ENCODE measurements at regions not wholly inside any gene's neighbourhood (a gene's known extent, or its start where the extent isn't known, plus 50 kb on each side); places are given as distances from the start of the nearest gene placed in this dataset.

DNA sequence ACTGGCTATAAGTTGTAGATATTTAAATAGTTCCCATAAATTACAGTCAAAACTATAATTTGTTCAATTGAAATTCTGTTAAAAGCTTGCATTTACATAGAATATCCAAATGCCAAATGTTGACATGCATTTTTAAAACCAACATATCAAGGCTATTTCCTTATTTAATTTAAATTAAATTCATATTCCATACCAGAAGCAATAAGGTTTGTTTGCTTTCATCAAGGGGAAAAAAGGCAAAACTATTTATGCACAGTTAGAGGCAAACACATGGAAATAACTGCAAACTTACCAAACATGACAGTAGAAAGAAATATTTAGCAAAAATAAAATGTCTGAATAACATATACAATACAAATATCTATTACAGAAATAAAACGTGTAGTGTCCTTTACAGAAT lies 1581.2 kb upstream of the TENM4 start:
- TF ChIP-seq EGR1 (IDR thresholded peaks at IDR 0.05; ENCODE audit: low read depth in 2 of 2) (no peak), GABPA (IDR thresholded peaks at IDR 0.05 in 1 of 2, conservative IDR thresholded peaks at IDR 0.05 in 1 of 2) (no peak), RXRA (IDR thresholded peaks at IDR 0.05) (no peak), FOXA1 (IDR thresholded peaks at IDR 0.05) (no peak), YY1 (IDR thresholded peaks at IDR 0.05) (no peak), SP1 (IDR thresholded peaks at IDR 0.05) (no peak), RAD21 (IDR thresholded peaks at IDR 0.05) (no peak)
- TF ChIP-seq, protein P1, sequence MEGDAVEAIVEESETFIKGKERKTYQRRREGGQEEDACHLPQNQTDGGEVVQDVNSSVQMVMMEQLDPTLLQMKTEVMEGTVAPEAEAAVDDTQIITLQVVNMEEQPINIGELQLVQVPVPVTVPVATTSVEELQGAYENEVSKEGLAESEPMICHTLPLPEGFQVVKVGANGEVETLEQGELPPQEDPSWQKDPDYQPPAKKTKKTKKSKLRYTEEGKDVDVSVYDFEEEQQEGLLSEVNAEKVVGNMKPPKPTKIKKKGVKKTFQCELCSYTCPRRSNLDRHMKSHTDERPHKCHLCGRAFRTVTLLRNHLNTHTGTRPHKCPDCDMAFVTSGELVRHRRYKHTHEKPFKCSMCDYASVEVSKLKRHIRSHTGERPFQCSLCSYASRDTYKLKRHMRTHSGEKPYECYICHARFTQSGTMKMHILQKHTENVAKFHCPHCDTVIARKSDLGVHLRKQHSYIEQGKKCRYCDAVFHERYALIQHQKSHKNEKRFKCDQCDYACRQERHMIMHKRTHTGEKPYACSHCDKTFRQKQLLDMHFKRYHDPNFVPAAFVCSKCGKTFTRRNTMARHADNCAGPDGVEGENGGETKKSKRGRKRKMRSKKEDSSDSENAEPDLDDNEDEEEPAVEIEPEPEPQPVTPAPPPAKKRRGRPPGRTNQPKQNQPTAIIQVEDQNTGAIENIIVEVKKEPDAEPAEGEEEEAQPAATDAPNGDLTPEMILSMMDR (IDR thresholded peaks at IDR 0.05; ENCODE audit: low read depth, low read length, missing input control) = no peak
- TF ChIP-seq, protein P2, sequence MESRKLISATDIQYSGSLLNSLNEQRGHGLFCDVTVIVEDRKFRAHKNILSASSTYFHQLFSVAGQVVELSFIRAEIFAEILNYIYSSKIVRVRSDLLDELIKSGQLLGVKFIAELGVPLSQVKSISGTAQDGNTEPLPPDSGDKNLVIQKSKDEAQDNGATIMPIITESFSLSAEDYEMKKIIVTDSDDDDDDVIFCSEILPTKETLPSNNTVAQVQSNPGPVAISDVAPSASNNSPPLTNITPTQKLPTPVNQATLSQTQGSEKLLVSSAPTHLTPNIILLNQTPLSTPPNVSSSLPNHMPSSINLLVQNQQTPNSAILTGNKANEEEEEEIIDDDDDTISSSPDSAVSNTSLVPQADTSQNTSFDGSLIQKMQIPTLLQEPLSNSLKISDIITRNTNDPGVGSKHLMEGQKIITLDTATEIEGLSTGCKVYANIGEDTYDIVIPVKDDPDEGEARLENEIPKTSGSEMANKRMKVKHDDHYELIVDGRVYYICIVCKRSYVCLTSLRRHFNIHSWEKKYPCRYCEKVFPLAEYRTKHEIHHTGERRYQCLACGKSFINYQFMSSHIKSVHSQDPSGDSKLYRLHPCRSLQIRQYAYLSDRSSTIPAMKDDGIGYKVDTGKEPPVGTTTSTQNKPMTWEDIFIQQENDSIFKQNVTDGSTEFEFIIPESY (IDR thresholded peaks at IDR 0.05) = no peak
- TF ChIP-seq, protein P3, sequence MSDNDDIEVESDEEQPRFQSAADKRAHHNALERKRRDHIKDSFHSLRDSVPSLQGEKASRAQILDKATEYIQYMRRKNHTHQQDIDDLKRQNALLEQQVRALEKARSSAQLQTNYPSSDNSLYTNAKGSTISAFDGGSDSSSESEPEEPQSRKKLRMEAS (IDR thresholded peaks at IDR 0.05) = no peak
- TF ChIP-seq, protein P4, sequence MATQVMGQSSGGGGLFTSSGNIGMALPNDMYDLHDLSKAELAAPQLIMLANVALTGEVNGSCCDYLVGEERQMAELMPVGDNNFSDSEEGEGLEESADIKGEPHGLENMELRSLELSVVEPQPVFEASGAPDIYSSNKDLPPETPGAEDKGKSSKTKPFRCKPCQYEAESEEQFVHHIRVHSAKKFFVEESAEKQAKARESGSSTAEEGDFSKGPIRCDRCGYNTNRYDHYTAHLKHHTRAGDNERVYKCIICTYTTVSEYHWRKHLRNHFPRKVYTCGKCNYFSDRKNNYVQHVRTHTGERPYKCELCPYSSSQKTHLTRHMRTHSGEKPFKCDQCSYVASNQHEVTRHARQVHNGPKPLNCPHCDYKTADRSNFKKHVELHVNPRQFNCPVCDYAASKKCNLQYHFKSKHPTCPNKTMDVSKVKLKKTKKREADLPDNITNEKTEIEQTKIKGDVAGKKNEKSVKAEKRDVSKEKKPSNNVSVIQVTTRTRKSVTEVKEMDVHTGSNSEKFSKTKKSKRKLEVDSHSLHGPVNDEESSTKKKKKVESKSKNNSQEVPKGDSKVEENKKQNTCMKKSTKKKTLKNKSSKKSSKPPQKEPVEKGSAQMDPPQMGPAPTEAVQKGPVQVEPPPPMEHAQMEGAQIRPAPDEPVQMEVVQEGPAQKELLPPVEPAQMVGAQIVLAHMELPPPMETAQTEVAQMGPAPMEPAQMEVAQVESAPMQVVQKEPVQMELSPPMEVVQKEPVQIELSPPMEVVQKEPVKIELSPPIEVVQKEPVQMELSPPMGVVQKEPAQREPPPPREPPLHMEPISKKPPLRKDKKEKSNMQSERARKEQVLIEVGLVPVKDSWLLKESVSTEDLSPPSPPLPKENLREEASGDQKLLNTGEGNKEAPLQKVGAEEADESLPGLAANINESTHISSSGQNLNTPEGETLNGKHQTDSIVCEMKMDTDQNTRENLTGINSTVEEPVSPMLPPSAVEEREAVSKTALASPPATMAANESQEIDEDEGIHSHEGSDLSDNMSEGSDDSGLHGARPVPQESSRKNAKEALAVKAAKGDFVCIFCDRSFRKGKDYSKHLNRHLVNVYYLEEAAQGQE (IDR thresholded peaks at IDR 0.05) = no peak
- TF ChIP-seq, protein P5, sequence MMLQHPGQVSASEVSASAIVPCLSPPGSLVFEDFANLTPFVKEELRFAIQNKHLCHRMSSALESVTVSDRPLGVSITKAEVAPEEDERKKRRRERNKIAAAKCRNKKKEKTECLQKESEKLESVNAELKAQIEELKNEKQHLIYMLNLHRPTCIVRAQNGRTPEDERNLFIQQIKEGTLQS (IDR thresholded peaks at IDR 0.05) = no peak

Measured in liver (tissue), 3 donors.